GM12875 (cell line): ENCODE measurements at regions not wholly inside any gene's neighbourhood (a gene's known extent, or its start where the extent isn't known, plus 50 kb on each side); places are given as distances from the start of the nearest gene placed in this dataset.
"Not testable (repeated sequence)": the region's sequence is repeated elsewhere in the genome, so short reads cannot be mapped to it uniquely, and the experiment has no call there.

Source experiments
- H3K4me3 ChIP-seq: one replicate; pipeline ENCODE4 v1.5.1; 2011; ENCODE audit warnings: low read depth, low read length, control low read depth
- CTCF ChIP-seq: IDR thresholded peaks from 2 replicates; pipeline ENCODE4 v1.5.1; 2011; ENCODE audit warnings: low read depth, mild to moderate bottlenecking, control low read depth, inconsistent platforms, low read length, moderate library complexity, borderline replicate concordance; ENCODE audit not compliant: insufficient read depth

DNA sequence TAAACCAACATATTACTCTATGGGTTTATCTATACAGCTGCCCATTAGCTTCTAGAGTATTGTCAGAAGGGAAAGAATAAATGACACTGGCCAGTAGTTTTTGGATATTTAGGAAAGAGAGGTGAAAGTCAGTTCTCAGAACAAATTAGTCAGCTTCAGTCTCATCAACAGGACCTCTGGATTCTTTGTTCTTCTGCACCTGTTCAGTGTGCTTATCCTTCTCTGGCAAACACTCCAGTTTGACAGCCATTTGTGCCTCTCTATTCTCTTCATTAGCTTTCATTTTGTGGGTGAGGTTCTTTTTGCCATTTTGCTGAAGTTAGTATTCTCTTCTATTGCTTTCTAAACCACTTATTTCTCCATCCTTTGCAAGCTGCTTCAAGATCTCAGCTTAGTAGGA, 107.0 kb downstream of the PCDH18 start:
- TF ChIP-seq CTCF, result no peak

DNA sequence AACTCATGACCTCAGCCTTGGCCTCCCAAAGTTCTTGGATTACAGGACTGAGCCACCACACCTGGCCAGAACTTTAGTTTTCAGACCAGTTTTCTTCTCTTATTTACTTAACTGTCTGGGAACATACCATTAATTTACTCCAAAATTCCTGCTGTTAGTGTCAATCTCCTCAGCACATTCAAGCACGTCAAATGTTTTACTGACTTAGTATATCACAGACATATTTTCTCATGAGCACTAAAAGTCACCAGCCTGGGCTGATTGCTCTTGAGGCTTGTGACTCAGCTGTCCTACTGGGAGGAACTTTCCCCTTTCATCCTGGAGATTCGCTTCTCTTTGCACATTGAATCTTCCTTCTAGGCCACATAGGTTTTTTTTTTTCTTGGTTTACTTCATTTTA, 109.6 kb downstream of the PCDH18 start:
- no peak overlapping the region for H3K4me3 ChIP-seq
- TF ChIP-seq CTCF, result no peak

More for the DNA sequence above, 107.0 kb downstream of the PCDH18 start:
- no peak overlapping the region for H3K4me3 ChIP-seq

DNA sequence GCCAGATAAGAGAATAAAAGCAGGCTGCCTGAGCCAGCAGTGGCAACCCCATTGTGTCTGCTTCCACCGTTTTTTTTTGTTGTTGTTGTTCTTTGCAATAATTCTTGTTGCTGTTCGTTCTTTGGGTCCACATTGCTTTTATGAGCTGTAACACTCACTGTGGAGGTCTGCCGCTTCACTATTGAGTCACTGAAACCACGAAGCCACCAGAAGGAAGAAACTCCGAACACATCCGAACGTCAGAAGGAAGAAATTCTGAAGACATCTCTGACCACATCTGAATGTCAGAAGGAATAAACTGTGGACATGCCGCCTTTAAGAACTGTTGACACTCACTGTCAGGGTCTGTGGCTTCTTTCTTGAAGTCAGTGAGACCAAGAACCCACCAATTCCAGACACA, 110.5 kb downstream of the PCDH18 start:
- no peak overlapping the region for H3K4me3 ChIP-seq
- TF ChIP-seq CTCF, result no peak

DNA sequence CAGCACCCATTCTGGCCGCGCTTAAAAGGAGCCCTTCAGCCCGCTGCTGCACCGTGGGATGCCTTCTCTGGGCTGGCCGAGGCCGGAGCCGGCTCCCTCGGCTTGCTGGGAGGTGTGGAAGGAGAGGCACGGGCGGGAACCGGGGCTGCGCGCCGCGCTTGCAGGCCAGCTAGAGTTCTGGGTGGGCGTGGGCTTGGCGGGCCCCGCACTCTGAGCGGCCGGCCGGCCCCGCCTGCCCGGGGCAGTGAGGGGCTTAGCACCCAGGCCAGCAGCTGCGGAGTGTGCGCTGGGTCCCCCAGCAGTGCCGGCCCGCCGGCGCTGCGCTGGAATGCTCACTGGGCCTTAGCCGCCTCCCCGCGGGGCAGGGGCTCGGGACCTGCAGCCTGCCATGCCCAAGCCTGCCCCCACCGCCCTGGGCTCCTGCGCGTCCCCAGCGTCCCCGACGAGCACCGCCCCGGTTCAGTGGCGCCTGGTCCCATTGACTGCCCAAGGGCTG, 111.3 kb downstream of the PCDH18 start:
- H3K4me3 ChIP-seq, result no peak overlapping the region
- no peak for TF ChIP-seq CTCF

DNA sequence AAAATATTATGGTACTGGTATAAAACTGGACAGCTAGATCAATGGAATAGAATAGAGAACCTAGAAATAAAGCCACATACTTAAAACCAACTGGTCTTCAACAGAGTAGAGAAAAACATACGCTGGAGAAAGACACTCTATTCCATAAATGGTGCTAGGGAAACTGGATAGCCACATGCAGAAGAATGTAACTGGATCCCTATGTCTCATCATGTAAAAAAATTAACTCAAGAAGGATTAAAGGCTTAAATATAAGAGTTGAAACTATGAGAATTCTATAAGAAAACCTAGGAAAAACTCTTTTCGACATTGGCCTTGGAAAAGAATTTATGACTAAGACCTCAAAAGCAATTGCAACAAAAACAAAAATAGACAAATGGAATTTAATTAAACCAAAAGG, 114.6 kb downstream of the PCDH18 start:
- H3K4me3 ChIP-seq, result no peak overlapping the region
- TF ChIP-seq CTCF, result no peak

- no peak for TF ChIP-seq CTCF
- H3K4me3 ChIP-seq, result no peak overlapping the region
These were observed 117.5 kb downstream of the PCDH18 start for GRCh38 chr4:137414802-137415201.

GRCh38 chr4:137408527-137409177, 123.6 kb downstream of the PCDH18 start:
- H3K4me3 ChIP-seq, result no peak overlapping the region
- TF ChIP-seq CTCF, result no peak

DNA sequence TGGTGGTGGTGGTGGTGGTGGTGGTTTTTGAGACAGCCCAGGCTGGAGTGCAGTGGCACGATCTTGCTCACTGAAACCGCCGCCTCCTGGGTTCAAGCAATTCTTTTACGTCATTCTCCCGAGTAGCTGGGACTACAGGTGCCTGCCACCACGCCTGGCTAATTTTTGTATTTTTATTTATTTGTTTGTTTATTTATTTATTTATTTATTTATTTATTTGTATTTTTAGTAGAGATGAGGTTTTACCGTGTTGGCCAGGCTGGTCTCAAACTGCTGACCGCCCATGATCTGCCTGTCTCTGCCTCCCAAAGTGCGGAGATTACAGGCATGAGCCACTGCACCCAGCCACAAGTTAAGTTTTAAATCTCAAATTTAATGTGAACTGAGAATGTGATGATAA, 126.5 kb downstream of the PCDH18 start:
- not testable (repeated sequence) for H3K4me3 ChIP-seq
